ENCODE measurements at regions not wholly inside any gene's neighbourhood (a gene's known extent, or its start where the extent isn't known, plus 50 kb on each side); places are given as distances from the start of the nearest gene placed in this dataset.

DNA sequence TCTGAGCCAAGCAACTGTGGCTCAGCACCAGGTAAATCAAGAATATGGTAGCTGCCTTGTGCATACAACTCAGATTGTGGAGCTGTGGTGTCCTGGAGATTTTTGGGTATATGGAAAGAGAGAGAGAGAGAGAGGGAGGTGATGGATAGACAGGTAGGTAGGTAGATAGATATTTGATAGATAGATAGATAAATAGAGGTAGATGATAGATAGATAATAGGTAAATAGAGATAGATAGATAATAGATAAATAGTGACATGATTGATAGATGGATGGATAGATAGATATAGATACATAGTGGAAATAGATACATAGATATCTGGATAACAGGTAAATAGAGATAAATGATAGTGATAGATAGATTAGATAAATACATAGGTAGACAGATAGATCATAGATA, 206.3 kb downstream of the KLF6 start:
- Histone ChIP-seq H3K27me3 (ENCODE audit: control insufficient read depth, insufficient read depth, low read length) (no peaks in the 10 kb centered on the region), H3K36me3 (ENCODE audit: control insufficient read depth, insufficient read depth, low read length) (no peaks in the 10 kb centered on the region), H3K4me3 (ENCODE audit: low read depth, low read length) (no peak overlapping the region)
- DNase-seq (ENCODE audit: low read depth): no peak
- TF ChIP-seq, protein P1, sequence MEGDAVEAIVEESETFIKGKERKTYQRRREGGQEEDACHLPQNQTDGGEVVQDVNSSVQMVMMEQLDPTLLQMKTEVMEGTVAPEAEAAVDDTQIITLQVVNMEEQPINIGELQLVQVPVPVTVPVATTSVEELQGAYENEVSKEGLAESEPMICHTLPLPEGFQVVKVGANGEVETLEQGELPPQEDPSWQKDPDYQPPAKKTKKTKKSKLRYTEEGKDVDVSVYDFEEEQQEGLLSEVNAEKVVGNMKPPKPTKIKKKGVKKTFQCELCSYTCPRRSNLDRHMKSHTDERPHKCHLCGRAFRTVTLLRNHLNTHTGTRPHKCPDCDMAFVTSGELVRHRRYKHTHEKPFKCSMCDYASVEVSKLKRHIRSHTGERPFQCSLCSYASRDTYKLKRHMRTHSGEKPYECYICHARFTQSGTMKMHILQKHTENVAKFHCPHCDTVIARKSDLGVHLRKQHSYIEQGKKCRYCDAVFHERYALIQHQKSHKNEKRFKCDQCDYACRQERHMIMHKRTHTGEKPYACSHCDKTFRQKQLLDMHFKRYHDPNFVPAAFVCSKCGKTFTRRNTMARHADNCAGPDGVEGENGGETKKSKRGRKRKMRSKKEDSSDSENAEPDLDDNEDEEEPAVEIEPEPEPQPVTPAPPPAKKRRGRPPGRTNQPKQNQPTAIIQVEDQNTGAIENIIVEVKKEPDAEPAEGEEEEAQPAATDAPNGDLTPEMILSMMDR (IDR thresholded peaks at IDR 0.05; ENCODE audit: insufficient read depth, low read length, poor library complexity, severe bottlenecking): no peak

DNA sequence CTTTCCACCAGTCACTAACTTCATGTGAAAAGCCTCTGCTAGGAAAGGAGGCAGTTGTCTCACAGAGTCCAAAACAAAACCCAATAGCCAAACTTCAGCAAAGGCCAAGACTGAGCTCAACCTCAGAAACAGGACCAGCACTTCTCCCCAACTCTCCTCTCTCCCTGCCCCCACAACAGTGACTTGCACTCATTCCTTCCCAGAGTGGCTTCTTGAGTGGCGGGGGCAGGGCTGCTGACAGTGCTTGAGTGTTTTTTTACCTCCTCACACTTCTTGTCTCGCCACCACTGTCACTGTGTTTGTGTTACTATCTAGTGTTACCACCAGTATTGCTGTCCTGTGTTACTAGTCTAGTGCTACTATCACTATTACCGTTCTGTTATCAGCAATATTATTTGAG, 206.8 kb downstream of the KLF6 start:
- Histone ChIP-seq H3K36me3 (ENCODE audit: control insufficient read depth, insufficient read depth, low read length) (no peaks in the 10 kb centered on the region), H3K4me3 (ENCODE audit: low read depth, low read length) (no peak overlapping the region), H3K27me3 (ENCODE audit: control insufficient read depth, insufficient read depth, low read length) (no peaks in the 10 kb centered on the region)
- DNase-seq (ENCODE audit: low read depth): no peak
- TF ChIP-seq, protein P1 (IDR thresholded peaks at IDR 0.05; ENCODE audit: insufficient read depth, low read length, poor library complexity, severe bottlenecking): no peak

DNA sequence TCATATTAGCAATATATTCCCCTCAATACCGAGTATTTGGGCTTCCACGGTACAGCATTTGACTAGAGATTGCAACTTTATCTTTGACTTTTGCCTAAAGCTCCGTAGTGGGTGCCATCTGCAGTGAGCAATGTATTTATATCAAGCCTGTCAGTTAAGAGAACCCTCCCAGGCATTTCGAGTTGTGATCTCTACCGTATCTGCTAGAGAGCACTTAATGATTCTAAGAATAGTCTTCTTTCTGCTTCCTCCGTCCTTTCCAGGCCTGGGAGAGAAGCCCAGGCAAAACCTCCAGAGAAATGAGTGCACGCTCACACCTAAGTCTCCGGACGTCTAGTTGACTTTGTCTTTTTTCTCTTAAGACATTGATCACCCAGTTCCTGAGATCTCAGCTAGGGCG, 210.6 kb downstream of the KLF6 start:
- H3K4me3 ChIP-seq (ENCODE audit: low read depth, low read length): no peak overlapping the region
- no peaks in the 10 kb centered on the region for H3K27me3 ChIP-seq (ENCODE audit: control insufficient read depth, insufficient read depth, low read length)
- TF ChIP-seq, protein P1 (IDR thresholded peaks at IDR 0.05; ENCODE audit: insufficient read depth, low read length, poor library complexity, severe bottlenecking): no peak
- no peaks in the 10 kb centered on the region for H3K36me3 ChIP-seq (ENCODE audit: control insufficient read depth, insufficient read depth, low read length)
- DNase-seq (ENCODE audit: low read depth): no peak

DNA sequence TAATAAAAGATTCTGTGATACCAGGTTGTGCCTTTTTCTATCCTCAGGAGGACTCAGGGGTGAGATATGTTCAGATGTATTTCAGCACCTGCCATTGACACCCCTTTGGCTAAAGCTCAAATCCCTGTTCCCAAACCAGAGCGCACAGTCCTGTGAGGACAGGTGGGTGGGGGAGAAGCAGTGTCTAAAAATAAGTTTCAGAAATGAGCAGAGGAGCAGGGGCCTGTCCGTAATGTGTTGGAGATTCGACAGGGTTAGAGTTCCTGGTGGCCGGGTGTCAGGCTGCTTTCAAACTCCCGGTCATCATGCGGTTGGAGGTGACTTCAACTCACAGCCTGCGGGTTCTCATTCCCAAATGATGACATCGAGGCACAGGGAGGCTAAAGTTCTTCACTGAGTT, 211.5 kb downstream of the KLF6 start:
- TF ChIP-seq, protein P1 (IDR thresholded peaks at IDR 0.05; ENCODE audit: insufficient read depth, low read length, poor library complexity, severe bottlenecking): no peak
- Histone ChIP-seq H3K4me3 (ENCODE audit: low read depth, low read length) (no peak overlapping the region), H3K27me3 (ENCODE audit: control insufficient read depth, insufficient read depth, low read length) (no peaks in the 10 kb centered on the region), H3K36me3 (ENCODE audit: control insufficient read depth, insufficient read depth, low read length) (no peaks in the 10 kb centered on the region)
- no peak for DNase-seq (ENCODE audit: low read depth)

DNA sequence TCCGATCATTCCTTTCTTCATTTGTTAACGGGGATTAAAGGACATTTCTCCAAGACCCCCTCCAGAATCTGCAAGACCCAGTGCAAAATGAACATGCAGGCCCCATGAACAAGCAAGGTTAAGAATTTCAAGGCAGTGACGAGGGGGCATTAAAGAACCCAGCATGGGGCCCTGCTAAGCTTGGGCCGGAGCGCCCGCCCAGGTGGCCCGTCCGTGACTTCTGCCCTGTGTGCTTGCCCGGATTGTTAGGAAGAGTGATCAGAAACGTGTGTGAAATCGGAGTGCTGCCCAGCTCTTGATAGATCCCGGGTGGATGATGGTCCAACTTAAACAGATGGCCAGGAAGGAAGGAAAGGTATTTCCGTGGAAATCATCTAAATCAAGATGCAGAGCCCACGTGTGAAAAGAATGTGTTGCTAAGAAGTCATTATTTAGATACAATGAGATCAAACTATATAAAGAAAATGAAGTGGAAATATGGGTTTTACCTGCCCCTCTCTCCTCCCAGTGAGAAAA, 213.6 kb downstream of the KLF6 start:
- no peak for DNase-seq (ENCODE audit: low read depth)
- H3K36me3 ChIP-seq (ENCODE audit: control insufficient read depth, insufficient read depth, low read length): no peaks in the 10 kb centered on the region
- no peaks in the 10 kb centered on the region for H3K27me3 ChIP-seq (ENCODE audit: control insufficient read depth, insufficient read depth, low read length)
- no peak overlapping the region for H3K4me3 ChIP-seq (ENCODE audit: low read depth, low read length)
- TF ChIP-seq, protein P1 (IDR thresholded peaks at IDR 0.05; ENCODE audit: insufficient read depth, low read length, poor library complexity, severe bottlenecking): no peak

DNA sequence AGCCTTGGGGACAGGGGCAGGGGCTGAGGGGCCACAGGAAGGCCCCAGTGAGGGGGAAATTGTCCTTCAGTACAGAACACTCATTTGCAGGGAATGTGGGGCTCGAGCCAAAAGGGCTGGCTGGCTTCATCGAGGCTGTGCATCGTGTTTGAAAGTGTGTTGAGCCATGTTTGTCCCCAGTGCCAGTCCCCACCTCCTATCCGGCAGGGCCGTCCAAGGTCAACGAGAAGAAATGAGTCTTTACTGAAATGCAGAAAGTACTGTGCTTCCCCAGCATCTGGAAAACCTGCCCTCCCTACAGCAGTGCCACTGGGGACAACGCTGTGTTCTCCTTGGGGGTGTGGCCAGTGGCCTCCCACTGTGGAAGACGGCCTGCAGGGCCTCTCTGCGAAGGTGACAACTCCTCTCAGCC, 214.1 kb downstream of the KLF6 start:
- TF ChIP-seq, protein P1 (IDR thresholded peaks at IDR 0.05; ENCODE audit: insufficient read depth, low read length, poor library complexity, severe bottlenecking): no peak
- no peak for DNase-seq (ENCODE audit: low read depth)
- H3K36me3 ChIP-seq (ENCODE audit: control insufficient read depth, insufficient read depth, low read length): no peaks in the 10 kb centered on the region
- no peak overlapping the region for H3K4me3 ChIP-seq (ENCODE audit: low read depth, low read length)
- H3K27me3 ChIP-seq (ENCODE audit: control insufficient read depth, insufficient read depth, low read length): no peaks in the 10 kb centered on the region

Data from kidney epithelial cell (primary cell).